H9 (cell line): ENCODE measurements at regions not wholly inside any gene's neighbourhood (a gene's known extent, or its start where the extent isn't known, plus 50 kb on each side); places are given as distances from the start of the nearest gene placed in this dataset.

Experiments used
- DNase-seq: peaks from one replicate; pipeline ENCODE4 v3.0.0-alpha.2; 2017
- H2AFZ ChIP-seq: one replicate; pipeline ENCODE4 v1.6.1; 2013; ENCODE audit warnings: mild to moderate bottlenecking, low read length, control low read depth, moderate library complexity
- H2AK5ac ChIP-seq: 2 replicates; pipeline ENCODE4 v1.6.1; 2013; ENCODE audit warnings: low read length, control low read depth, mixed read lengths; ENCODE audit not compliant: insufficient read length
- H2BK120ac ChIP-seq: one replicate; pipeline ENCODE4 v1.6.1; 2013; ENCODE audit warnings: low read depth, mild to moderate bottlenecking, low read length, control low read depth, inconsistent platforms; ENCODE audit not compliant: poor library complexity, severe bottlenecking
- H2BK12ac ChIP-seq: 2 replicates; pipeline ENCODE4 v1.6.1; 2013; ENCODE audit warnings: low read length, control low read depth, mixed read lengths, low read depth; ENCODE audit not compliant: insufficient read length
- H2BK15ac ChIP-seq: 2 replicates; pipeline ENCODE4 v1.6.1; 2013; ENCODE audit warnings: low read depth, low read length, control low read depth
- H2BK20ac ChIP-seq: one replicate; pipeline ENCODE4 v1.6.1; 2013; ENCODE audit warnings: low read depth, mild to moderate bottlenecking, low read length, control low read depth, inconsistent platforms; ENCODE audit not compliant: poor library complexity, severe bottlenecking
- H2BK5ac ChIP-seq: 2 replicates; pipeline ENCODE4 v1.6.1; 2013; ENCODE audit warnings: low read length, control low read depth, mixed read lengths; ENCODE audit not compliant: insufficient read length
- H3K14ac ChIP-seq: 2 replicates; pipeline ENCODE4 v1.6.1; 2013; ENCODE audit warnings: low read length, control low read depth; ENCODE audit not compliant: insufficient read depth
- H3K18ac ChIP-seq: 2 replicates; pipeline ENCODE4 v1.6.1; 2013; ENCODE audit warnings: low read depth, mild to moderate bottlenecking, mixed read lengths, low read length, control low read depth; ENCODE audit not compliant: insufficient read length
- H3K23ac ChIP-seq: 2 replicates; pipeline ENCODE4 v1.6.1; 2013; ENCODE audit warnings: low read length, control low read depth, mixed read lengths, low read depth; ENCODE audit not compliant: insufficient read length
- H3K23me2 ChIP-seq: 2 replicates; pipeline ENCODE4 v1.6.1; 2013; ENCODE audit warnings: low read depth, mild to moderate bottlenecking, mixed read lengths, low read length, control low read depth; ENCODE audit not compliant: insufficient read length, poor library complexity, severe bottlenecking
- H3K27ac ChIP-seq: 2 replicates; pipeline ENCODE4 v1.5.1; 2013; ENCODE audit warnings: low read length, control low read depth, mixed read lengths, low read depth; ENCODE audit not compliant: insufficient read length
- H3K27me3 ChIP-seq: 2 replicates; pipeline ENCODE4 v1.6.1; 2013; ENCODE audit warnings: low read length, control low read depth, inconsistent platforms; ENCODE audit not compliant: insufficient read depth
- H3K4ac ChIP-seq: 2 replicates; pipeline ENCODE4 v1.6.1; 2013; ENCODE audit warnings: low read depth, mild to moderate bottlenecking, control low read depth, inconsistent platforms, low read length, moderate library complexity
- H3K4me1 ChIP-seq: 2 replicates; pipeline ENCODE4 v1.6.1; 2013; ENCODE audit warnings: low read length, control low read depth, inconsistent platforms; ENCODE audit not compliant: insufficient read depth
- H3K4me2 ChIP-seq: 2 replicates; pipeline ENCODE4 v1.6.1; 2013; ENCODE audit warnings: low read length, control low read depth, mixed read lengths; ENCODE audit not compliant: insufficient read length, insufficient read depth
- H3K56ac ChIP-seq: 2 replicates; pipeline ENCODE4 v1.6.1; 2013; ENCODE audit warnings: low read depth, mild to moderate bottlenecking, mixed read lengths, low read length, control low read depth; ENCODE audit not compliant: insufficient read length
- H3K79me1 ChIP-seq: 2 replicates; pipeline ENCODE4 v1.6.1; 2013; ENCODE audit warnings: low read depth, mild to moderate bottlenecking, moderate library complexity, low read length, control low read depth, inconsistent platforms; ENCODE audit not compliant: insufficient read depth, poor library complexity, severe bottlenecking
- H3K79me2 ChIP-seq: 2 replicates; pipeline ENCODE4 v1.6.1; 2013; ENCODE audit warnings: low read length, control low read depth, inconsistent platforms; ENCODE audit not compliant: insufficient read depth
- H3K9ac ChIP-seq: 2 replicates; pipeline ENCODE4 v1.6.1; 2013; ENCODE audit warnings: low read length, control low read depth, mixed read lengths; ENCODE audit not compliant: insufficient read length; ENCODE audit errors: extremely low read depth
- H3K9me3 ChIP-seq: one replicate; pipeline ENCODE4 v1.6.1; 2013; ENCODE audit warnings: low read depth, low read length, inconsistent platforms; ENCODE audit not compliant: control insufficient read depth
- H3T11ph ChIP-seq: one replicate; pipeline ENCODE4 v1.6.1; 2013; ENCODE audit warnings: mild to moderate bottlenecking, low read length, control low read depth, inconsistent platforms
- H4K20me1 ChIP-seq: one replicate; pipeline ENCODE4 v1.6.1; 2013; ENCODE audit not compliant: control insufficient read depth, insufficient read length, insufficient read depth
- H4K5ac ChIP-seq: 2 replicates; pipeline ENCODE4 v1.6.1; 2013; ENCODE audit warnings: low read depth, mild to moderate bottlenecking, mixed read lengths, low read length, control low read depth; ENCODE audit not compliant: insufficient read length
- H4K8ac ChIP-seq: replicated peaks from 2 replicates; pipeline ENCODE4 v1.6.1; 2013; ENCODE audit warnings: low read length, control low read depth, mixed read lengths, low read depth; ENCODE audit not compliant: insufficient read length
- H4K91ac ChIP-seq: 2 replicates; pipeline ENCODE4 v1.6.1; 2013; ENCODE audit warnings: low read depth, mild to moderate bottlenecking, moderate library complexity, mixed read lengths, low read length, control low read depth; ENCODE audit not compliant: insufficient read length
- H3K27ac Mint-ChIP-seq, 3 experiments: 2 replicates in 2 of 3; 3 replicates in 1 of 3; pipeline ENCODE4 v1.8.0; 2020 to 2021; ENCODE audit warnings: mixed read lengths in 3 of 3, mild to moderate bottlenecking in 1 of 3, moderate library complexity in 1 of 3
- H3K27me3 Mint-ChIP-seq: 2 replicates; pipeline ENCODE4 v1.8.0; 2021; ENCODE audit warnings: low read depth, mild to moderate bottlenecking, moderate library complexity, mixed read lengths
- H3K36me3 Mint-ChIP-seq, 3 experiments: 2 replicates in 2 of 3; 3 replicates in 1 of 3; pipeline ENCODE4 v1.8.0; 2020 to 2021; ENCODE audit warnings: low read depth in 3 of 3, mixed read lengths in 3 of 3; ENCODE audit not compliant: insufficient read depth in 1 of 3
- H3K4me1 Mint-ChIP-seq, 2 experiments: 2 replicates each; pipeline ENCODE4 v1.8.0; 2020; ENCODE audit warnings: mixed read lengths in 2 of 2
- H3K4me3 Mint-ChIP-seq, 2 experiments: 2 replicates in 1 of 2; 3 replicates in 1 of 2; pipeline ENCODE4 v1.8.0; 2020 to 2021; ENCODE audit warnings: mild to moderate bottlenecking in 2 of 2, mixed read lengths in 2 of 2, moderate library complexity in 1 of 2
- H3K9me3 Mint-ChIP-seq, 2 experiments: 2 replicates in 1 of 2; 3 replicates in 1 of 2; pipeline ENCODE4 v1.8.0; 2020; ENCODE audit warnings: mild to moderate bottlenecking in 2 of 2, mixed read lengths in 2 of 2, moderate library complexity in 1 of 2
- CTCF ChIP-seq: fragments of 200-600 bp; sonication (generic); conservative IDR thresholded peaks from 3 replicates; pipeline ENCODE4 v1.8.0; 2021; ENCODE audit warnings: antibody characterized with exemption, mild to moderate bottlenecking
- WGBS: extraction: QIAGEN DNeasy Blood & Tissue Kit; methylation state at CpG from one replicate; pipeline ENCODE4 v1.1.7; 2013; ENCODE audit warnings: missing lambda C conversion rate, low lambda C conversion rate, mixed read lengths; ENCODE audit not compliant: insufficient read length; ENCODE audit errors: extremely low coverage; 5-methylcytosine and 5-hydroxymethylcytosine counted together

DNA sequence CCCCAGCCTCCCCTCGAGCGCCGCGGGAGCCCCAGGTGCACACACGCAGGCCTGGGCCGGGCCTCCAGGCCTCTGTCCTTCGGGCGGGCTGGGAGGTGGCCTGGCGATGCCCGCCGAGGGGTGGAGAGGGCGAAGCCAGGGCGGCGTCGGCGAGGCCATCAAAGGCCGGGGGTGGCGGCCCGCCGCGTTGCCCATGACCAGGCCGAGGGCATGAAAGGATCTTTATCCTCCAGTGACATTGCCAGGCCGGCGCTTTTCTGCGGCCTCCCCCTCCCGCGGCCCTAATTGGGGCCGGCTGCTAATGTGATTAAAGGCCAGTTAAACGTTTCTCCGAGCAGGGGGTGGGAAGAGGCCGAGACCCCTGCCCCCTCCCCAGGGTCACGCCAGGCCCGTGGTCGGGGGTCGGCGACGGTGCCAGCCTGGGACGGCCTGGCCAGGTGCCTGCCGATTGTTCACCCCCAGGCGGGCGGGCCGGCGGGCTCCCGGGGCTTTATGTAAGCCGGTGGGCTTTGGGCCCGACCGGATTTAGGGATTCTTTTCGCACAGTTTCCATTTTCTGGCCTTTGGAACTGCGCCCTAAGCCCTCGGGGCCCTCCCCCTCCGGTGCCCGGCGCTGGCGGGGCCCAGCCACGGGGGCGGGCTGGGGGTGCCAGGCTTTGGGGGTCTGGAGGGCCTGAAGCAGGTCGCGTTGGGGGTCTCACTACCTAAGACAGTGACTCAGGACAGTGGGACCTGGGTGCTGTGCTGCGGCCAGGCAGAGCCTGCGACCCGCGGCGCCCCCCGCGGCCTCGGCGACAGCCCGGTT is 103.2 kb upstream of the DIO3 start:
- Histone ChIP-seq H2BK20ac (no peak overlapping the region), H2BK5ac (no peak overlapping the region), H3T11ph (no peak overlapping the region), H3K9ac (no peak overlapping the region), H3K79me1 (no peaks in the 10 kb centered on the region), H3K23ac (no peak overlapping the region), H2AK5ac (no peak overlapping the region), H3K27me3 (peaks cover 41% of the 10 kb centered on the region), H4K8ac (no peak overlapping the region), H3K56ac (no peak overlapping the region), H2AFZ (no peak overlapping the region), H3K79me2 (no peaks in the 10 kb centered on the region), H2BK15ac (no peak overlapping the region), H3K4me1 (no peaks in the 10 kb centered on the region; the same call in 1 of the 2 replicates), H4K5ac (no peak overlapping the region), H3K9me3 (no peaks in the 10 kb centered on the region), H2BK120ac (no peak overlapping the region), H2BK12ac (no peak overlapping the region), H4K91ac (no peak overlapping the region), H4K20me1 (no peaks in the 10 kb centered on the region), H3K18ac (no peak overlapping the region), H3K27ac (no peak overlapping the region), H3K23me2 (no peaks in the 10 kb centered on the region), H3K4me2 (peak overlapping the region; percentile 34), H3K14ac (no peak overlapping the region), H3K4ac (no peak overlapping the region)
- Mint-ChIP-seq H3K9me3 (no peaks in the 10 kb centered on the region; a peak in 1 of 5 replicates), H3K27ac (no peak overlapping the region), H3K36me3 (no peaks in the 10 kb centered on the region), H3K4me3 (no peak overlapping the region), H3K4me1 (peaks cover 16 to 21% of the 10 kb centered on the region in 2 experiments), H3K27me3 (peaks cover 76% of the 10 kb centered on the region)
- no CpG with 5 or more reads among the region's 68 CpGs for WGBS
- no peak for TF ChIP-seq CTCF
- DNase-seq = peak; percentile 38
